ENCODE measurements at regions not wholly inside any gene's neighbourhood (a gene's known extent, or its start where the extent isn't known, plus 50 kb on each side); places are given as distances from the start of the nearest gene placed in this dataset.

DNA sequence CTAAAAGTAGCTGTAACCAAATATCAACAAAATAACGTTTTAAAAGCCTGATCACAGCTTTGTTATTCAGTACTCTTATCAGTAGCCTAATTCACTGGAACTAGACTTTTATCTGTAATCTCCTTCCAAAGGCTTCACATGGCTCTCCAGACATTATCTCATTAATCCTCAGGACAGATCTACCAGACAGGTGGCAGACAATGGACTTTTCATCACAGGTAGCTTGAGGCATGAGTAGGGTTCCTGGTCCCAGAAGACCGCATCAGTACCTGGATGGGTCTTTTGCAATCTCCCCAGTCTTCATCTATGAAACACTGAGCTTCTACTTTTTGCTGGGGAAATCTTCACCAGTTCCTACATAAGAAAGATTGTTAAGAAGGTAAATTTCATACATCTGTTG is 132.2 kb upstream of the FOXD3 start:
- no peak for DNase-seq (ENCODE audit: low read depth, low spot score)
- TF ChIP-seq, protein P1, sequence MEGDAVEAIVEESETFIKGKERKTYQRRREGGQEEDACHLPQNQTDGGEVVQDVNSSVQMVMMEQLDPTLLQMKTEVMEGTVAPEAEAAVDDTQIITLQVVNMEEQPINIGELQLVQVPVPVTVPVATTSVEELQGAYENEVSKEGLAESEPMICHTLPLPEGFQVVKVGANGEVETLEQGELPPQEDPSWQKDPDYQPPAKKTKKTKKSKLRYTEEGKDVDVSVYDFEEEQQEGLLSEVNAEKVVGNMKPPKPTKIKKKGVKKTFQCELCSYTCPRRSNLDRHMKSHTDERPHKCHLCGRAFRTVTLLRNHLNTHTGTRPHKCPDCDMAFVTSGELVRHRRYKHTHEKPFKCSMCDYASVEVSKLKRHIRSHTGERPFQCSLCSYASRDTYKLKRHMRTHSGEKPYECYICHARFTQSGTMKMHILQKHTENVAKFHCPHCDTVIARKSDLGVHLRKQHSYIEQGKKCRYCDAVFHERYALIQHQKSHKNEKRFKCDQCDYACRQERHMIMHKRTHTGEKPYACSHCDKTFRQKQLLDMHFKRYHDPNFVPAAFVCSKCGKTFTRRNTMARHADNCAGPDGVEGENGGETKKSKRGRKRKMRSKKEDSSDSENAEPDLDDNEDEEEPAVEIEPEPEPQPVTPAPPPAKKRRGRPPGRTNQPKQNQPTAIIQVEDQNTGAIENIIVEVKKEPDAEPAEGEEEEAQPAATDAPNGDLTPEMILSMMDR (optimal IDR thresholded peaks at IDR 0.05 in 1 of 3, IDR thresholded peaks at IDR 0.05 in 1 of 3, conservative IDR thresholded peaks at IDR 0.05 in 1 of 3; ENCODE audit: extremely low read depth in 1 of 3, insufficient read depth in 2 of 3, low read length in 3 of 3), result no peak
- no peak for TF ChIP-seq EZH2 (IDR thresholded peaks at IDR 0.05; ENCODE audit: low read length)
- Histone ChIP-seq H3K9ac (ENCODE audit: control insufficient read depth, extremely low read depth, insufficient read depth, low read length) (no peak overlapping the region), H3K4me1 (ENCODE audit: control insufficient read depth, extremely low read depth, insufficient read depth, low read length) (no peaks in the 10 kb centered on the region), H3K27me3 (ENCODE audit: control insufficient read depth, extremely low read depth, insufficient read depth, low read length) (no peaks in the 10 kb centered on the region), H3K36me3 (ENCODE audit: control insufficient read depth in 2 of 2, extremely low read depth in 1 of 2, insufficient read depth in 2 of 2, low read length in 2 of 2) (no peaks in the 10 kb centered on the region), H3K4me3 (ENCODE audit: control insufficient read depth in 2 of 3, extremely low read depth in 1 of 3, insufficient read depth in 2 of 3, low read depth in 1 of 3, low read length in 3 of 3) (no peak overlapping the region), H3K79me2 (ENCODE audit: control insufficient read depth, insufficient read depth, low read length) (no peaks in the 10 kb centered on the region), H2AFZ (ENCODE audit: control insufficient read depth, low read length) (no peak overlapping the region), H4K20me1 (ENCODE audit: control insufficient read depth, extremely low read depth, insufficient read depth, low read length) (no peaks in the 10 kb centered on the region), H3K9me3 (ENCODE audit: control insufficient read depth, low read depth, low read length) (no peaks in the 10 kb centered on the region), H3K27ac (ENCODE audit: control insufficient read depth, insufficient read depth, low read length) (no peak overlapping the region), H3K9me1 (ENCODE audit: control insufficient read depth, extremely low read depth, insufficient read depth, low read length) (no peaks in the 10 kb centered on the region), H3K4me2 (ENCODE audit: control insufficient read depth, extremely low read depth, insufficient read depth, low read depth, low read length) (no peak overlapping the region)
- no peak for FAIRE-seq
- dilution Hi-C loops (cut with MboI; ENCODE audit: extremely low pct_ligation_motif_present, low sequenced_read_pairs), result no loop called here

DNA sequence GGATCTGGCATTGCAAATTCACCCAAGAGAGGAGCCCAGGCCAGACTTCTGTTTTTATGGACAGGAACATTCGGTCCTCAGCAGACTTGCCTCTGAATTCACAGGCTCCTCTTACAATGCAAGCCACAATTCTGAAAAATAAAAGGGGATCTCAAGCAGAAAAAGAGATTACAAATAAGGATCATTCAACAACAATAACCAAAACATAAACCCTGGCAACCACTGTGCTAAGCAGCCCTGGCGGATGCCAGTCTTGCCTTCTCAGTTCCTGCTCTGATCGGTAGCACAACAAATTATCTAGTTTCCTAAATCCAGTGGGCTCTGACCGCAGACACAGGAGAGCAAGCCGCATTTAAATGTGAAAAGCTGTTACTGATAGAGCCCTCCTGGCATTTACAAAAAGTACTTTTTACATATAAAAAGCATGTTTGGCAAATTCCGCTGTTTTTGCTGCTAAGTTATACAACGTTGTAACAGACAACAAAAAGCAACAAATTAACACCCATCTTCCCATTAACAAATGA is 123.4 kb upstream of the FOXD3 start:
- no peak for FAIRE-seq
- dilution Hi-C loops (cut with MboI; ENCODE audit: extremely low pct_ligation_motif_present, low sequenced_read_pairs), result no loop called here
- H3K27ac ChIP-seq (ENCODE audit: control insufficient read depth, insufficient read depth, low read length), result no peak overlapping the region

More for the DNA sequence above, 123.4 kb upstream of the FOXD3 start:
- Histone ChIP-seq H3K9ac (ENCODE audit: control insufficient read depth, extremely low read depth, insufficient read depth, low read length) (no peak overlapping the region), H4K20me1 (ENCODE audit: control insufficient read depth, extremely low read depth, insufficient read depth, low read length) (no peaks in the 10 kb centered on the region), H3K4me1 (ENCODE audit: control insufficient read depth, extremely low read depth, insufficient read depth, low read length) (no peaks in the 10 kb centered on the region), H3K9me1 (ENCODE audit: control insufficient read depth, extremely low read depth, insufficient read depth, low read length) (no peaks in the 10 kb centered on the region), H3K4me2 (ENCODE audit: control insufficient read depth, extremely low read depth, insufficient read depth, low read depth, low read length) (no peak overlapping the region), H3K27me3 (ENCODE audit: control insufficient read depth, extremely low read depth, insufficient read depth, low read length) (peaks cover 3% of the 10 kb centered on the region), H3K4me3 (ENCODE audit: control insufficient read depth in 2 of 3, extremely low read depth in 1 of 3, insufficient read depth in 2 of 3, low read depth in 1 of 3, low read length in 3 of 3) (no peak overlapping the region), H3K9me3 (ENCODE audit: control insufficient read depth, low read depth, low read length) (no peaks in the 10 kb centered on the region), H3K36me3 (ENCODE audit: control insufficient read depth in 2 of 2, extremely low read depth in 1 of 2, insufficient read depth in 2 of 2, low read length in 2 of 2) (no peaks in the 10 kb centered on the region), H3K79me2 (ENCODE audit: control insufficient read depth, insufficient read depth, low read length) (no peaks in the 10 kb centered on the region), H2AFZ (ENCODE audit: control insufficient read depth, low read length) (no peak overlapping the region)
- TF ChIP-seq, protein P1 (optimal IDR thresholded peaks at IDR 0.05 in 1 of 3, IDR thresholded peaks at IDR 0.05 in 1 of 3, conservative IDR thresholded peaks at IDR 0.05 in 1 of 3; ENCODE audit: extremely low read depth in 1 of 3, insufficient read depth in 2 of 3, low read length in 3 of 3), result no peak
- no peak for TF ChIP-seq EZH2 (IDR thresholded peaks at IDR 0.05; ENCODE audit: low read length)
- no peak for DNase-seq (ENCODE audit: low read depth, low spot score)

Measured in keratinocyte (primary cell).